ENCODE measurements at regions not wholly inside any gene's neighbourhood (a gene's known extent, or its start where the extent isn't known, plus 50 kb on each side); places are given as distances from the start of the nearest gene placed in this dataset.

DNA sequence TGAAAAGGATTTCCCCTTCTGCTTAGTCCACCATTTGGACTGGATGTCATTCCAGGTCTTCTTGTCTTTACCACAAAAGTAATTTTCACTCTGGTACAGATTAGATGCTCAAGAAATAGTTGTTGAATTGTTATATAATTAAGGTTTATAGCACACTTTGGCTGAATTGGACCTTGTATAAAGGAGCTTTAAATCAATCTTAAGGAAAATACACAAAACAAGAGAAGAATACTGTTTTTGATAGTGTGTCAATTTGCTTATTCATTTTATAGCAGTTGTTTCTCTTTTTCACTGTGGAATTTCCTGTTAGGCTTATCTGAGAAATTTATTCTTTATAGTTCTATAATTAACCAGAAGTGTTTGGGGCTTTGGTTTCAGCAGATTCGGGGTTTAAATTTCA lies 62.7 kb upstream of the TDRD3 start:
- no peak overlapping the region for H2AFZ ChIP-seq (ENCODE audit: low read length)
- H3K36me3 ChIP-seq (replicated peaks in 1 of 2; ENCODE audit: control insufficient read depth in 1 of 2, insufficient read depth in 2 of 2, low read length in 2 of 2), result no peaks in the 10 kb centered on the region
- H3K27me3 ChIP-seq (ENCODE audit: control insufficient read depth in 1 of 2, insufficient read depth in 2 of 2, low read length in 2 of 2), result 0 out of 5 replicates have a peak, but pooled peaks cover 0 to 3% of the 10 kb centered on the region in 2 experiments
- ChIA-PET CTCF (ENCODE audit: low intra/inter-chr PET ratio, low total read pairs) (no interaction called here), POLR2A (no interaction called here)
- H3K79me2 ChIP-seq (ENCODE audit: insufficient read depth, low read length), result no peaks in the 10 kb centered on the region
- no TSS peak for BruUV-seq (replicated peaks)
- intact Hi-C loops (cut with micrococcal nuclease; ENCODE audit: unreplicated experiment) (loop anchor here (10.0 kb wide), 1 partner anchor 430 kb away; no protein-coding TSS in a partner anchor), in situ Hi-C loops (cut with HindIII; ENCODE audit: extremely low pct_ligation_motif_present, low pct_unique_long_range_greater_than_20kb) (no loop called here)
- no peaks in the 10 kb centered on the region for H4K20me1 ChIP-seq (ENCODE audit: insufficient read depth, low read length)
- no peak overlapping the region for H3K9ac ChIP-seq (ENCODE audit: insufficient read depth, low read depth, low read length)
- H3K27ac ChIP-seq (ENCODE audit: extremely low read length, insufficient read depth, low read length), result no peak overlapping the region
- H3K4me3 ChIP-seq (replicated peaks in 1 of 3; ENCODE audit: insufficient read depth in 1 of 3, low read depth in 2 of 3, low read length in 3 of 3), result no peak overlapping the region
- DNase-seq (ENCODE audit: low spot score), result no peak
- WGBS (ENCODE audit: low lambda C conversion rate), result 0% methylated on average over 1 of the region's 1 CpG
- no peak for FAIRE-seq
- no peaks in the 10 kb centered on the region for H3K9me3 ChIP-seq (ENCODE audit: low read length)
- H3K4me2 ChIP-seq (ENCODE audit: low read depth, low read length), result no peak overlapping the region
- H3K4me1 ChIP-seq (ENCODE audit: insufficient read depth, low read length), result no peaks in the 10 kb centered on the region
- ATAC-seq, result no peak
- TF ChIP-seq GABPB1 (CRISPR knock-in tag; IDR thresholded peaks at IDR 0.05) (no peak), ZNF646 (CRISPR knock-in tag; IDR thresholded peaks at IDR 0.05) (no peak)
- TF ChIP-seq, protein P1, sequence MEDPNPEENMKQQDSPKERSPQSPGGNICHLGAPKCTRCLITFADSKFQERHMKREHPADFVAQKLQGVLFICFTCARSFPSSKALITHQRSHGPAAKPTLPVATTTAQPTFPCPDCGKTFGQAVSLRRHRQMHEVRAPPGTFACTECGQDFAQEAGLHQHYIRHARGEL (CRISPR knock-in tag; IDR thresholded peaks at IDR 0.05), result no peak
- TF ChIP-seq, protein P2, sequence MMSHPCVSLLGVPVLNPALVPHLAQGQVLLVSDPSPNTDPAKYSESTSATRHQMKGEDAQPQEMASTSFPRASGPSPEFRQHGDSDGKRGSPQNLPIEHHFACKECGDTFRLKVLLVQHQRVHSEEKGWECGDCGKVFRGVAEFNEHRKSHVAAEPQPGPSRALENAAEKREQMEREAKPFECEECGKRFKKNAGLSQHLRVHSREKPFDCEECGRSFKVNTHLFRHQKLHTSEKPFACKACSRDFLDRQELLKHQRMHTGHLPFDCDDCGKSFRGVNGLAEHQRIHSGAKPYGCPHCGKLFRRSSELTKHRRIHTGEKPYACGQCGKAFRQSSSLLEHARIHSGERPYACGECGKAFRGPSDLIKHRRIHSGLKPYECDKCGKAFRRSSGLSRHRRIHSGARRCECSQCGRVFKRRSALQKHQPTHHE (CRISPR knock-in tag; IDR thresholded peaks at IDR 0.05; ENCODE audit: borderline replicate concordance), result no peak
- TF ChIP-seq, protein P3, sequence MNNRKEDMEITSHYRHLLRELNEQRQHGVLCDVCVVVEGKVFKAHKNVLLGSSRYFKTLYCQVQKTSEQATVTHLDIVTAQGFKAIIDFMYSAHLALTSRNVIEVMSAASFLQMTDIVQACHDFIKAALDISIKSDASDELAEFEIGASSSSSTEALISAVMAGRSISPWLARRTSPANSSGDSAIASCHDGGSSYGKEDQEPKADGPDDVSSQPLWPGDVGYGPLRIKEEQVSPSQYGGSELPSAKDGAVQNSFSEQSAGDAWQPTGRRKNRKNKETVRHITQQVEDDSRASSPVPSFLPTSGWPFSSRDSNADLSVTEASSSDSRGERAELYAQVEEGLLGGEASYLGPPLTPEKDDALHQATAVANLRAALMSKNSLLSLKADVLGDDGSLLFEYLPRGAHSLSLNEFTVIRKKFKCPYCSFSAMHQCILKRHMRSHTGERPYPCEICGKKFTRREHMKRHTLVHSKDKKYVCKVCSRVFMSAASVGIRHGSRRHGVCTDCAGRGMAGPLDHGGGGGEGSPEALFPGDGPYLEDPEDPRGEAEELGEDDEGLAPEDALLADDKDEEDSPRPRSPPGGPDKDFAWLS (CRISPR knock-in tag; IDR thresholded peaks at IDR 0.05; ENCODE audit: borderline replicate concordance), result no peak
